ENCODE measurements at regions not wholly inside any gene's neighbourhood (a gene's known extent, or its start where the extent isn't known, plus 50 kb on each side); places are given as distances from the start of the nearest gene placed in this dataset.

- DNase-seq: no peak
These were observed 202.3 kb downstream of the NUAK1 start for GRCh38 chr12:105936496-105936895.

DNA sequence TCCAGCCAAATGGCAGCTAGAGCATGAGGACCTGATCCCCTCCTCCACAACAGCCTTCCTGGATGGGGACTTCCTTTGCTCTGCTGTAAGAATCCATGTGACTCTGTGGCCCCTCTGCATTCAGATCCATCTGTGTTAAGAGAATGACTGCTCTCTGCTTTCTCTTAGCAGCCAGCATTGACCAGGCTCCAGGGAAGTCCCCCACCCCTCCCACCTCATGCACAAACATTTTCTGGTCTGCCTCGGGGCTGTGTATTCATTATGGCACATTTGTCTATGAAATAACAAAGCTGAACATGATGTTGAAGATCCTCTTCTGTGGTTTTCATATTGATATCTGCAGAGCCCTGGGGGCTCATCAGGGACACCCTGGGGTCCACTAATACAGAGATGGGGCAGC lies 201.7 kb downstream of the NUAK1 start:
- no peak for DNase-seq

- DNase-seq: no peak
These were observed 199.5 kb downstream of the NUAK1 start for GRCh38 chr12:105939181-105939721.

DNA sequence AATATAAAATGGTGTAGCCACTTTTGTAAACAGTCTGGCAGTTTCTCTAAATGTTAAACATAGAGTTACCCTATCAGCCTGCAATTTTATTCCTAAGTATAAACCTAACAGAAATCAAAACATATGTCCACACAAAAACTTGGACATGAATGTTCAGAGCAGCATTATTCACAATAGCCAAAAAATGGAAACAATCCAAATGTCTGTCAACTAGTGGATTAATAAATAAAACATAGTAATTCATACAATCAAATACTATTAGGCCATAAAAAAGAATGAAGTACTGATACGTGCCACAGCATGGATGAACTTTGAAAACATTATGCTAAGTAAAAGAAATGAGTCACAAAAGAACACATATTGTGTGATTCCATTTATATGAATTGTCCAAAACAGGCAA lies 196.5 kb downstream of the NUAK1 start:
- no peak for DNase-seq

DNA sequence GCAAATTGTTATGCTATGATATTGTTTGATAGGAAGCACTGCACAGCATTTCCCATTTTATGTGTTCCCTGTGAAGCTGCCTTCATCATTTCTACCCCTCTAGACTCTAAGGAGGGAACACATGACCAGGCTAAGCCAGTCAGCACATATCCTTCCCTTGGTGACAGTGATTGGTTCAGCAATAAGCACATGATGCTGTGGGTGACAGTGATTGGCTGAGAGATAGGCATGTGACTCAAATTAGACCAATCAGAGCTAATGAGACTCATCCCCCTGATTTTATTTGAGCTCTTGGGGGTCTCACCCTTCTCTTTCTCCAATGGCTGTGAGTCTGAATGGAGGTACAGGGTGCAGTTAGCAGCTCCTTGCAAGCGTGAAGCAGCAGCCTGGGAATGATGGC lies 195.2 kb downstream of the NUAK1 start:
- no peak for DNase-seq

DNA sequence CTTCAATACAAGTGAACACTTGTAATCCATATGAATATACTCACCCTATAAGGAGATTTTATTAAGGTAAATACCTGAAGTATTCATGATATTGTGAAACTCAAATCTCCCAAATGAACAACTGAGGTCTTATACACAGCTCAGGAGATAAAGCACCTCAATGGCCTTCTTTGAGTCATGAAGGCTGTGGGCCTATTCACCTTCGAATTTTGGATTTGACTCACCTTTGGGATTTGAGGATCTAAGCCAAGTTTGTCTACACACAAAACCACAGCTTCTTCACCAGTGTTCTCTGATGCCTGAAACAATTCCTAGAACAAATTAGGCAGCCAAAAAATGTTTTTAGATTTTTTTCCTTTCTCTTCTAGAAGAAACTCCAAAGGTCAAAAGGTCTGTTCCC lies 194.1 kb downstream of the NUAK1 start:
- DNase-seq: no peak

GRCh38 chr12:105945880-105946279 lies 192.9 kb downstream of the NUAK1 start:
- DNase-seq: no peak

- DNase-seq: no peak
These were observed 192.3 kb downstream of the NUAK1 start for GRCh38 chr12:105946493-105946901.

- no peak for DNase-seq
These were observed 190.8 kb downstream of the NUAK1 start for GRCh38 chr12:105947906-105948305.

- no peak for DNase-seq
These were observed 190.4 kb downstream of the NUAK1 start for GRCh38 chr12:105948331-105948730.

GRCh38 chr12:105949391-105949790 lies 189.4 kb downstream of the NUAK1 start:
- no peak for DNase-seq

DNA sequence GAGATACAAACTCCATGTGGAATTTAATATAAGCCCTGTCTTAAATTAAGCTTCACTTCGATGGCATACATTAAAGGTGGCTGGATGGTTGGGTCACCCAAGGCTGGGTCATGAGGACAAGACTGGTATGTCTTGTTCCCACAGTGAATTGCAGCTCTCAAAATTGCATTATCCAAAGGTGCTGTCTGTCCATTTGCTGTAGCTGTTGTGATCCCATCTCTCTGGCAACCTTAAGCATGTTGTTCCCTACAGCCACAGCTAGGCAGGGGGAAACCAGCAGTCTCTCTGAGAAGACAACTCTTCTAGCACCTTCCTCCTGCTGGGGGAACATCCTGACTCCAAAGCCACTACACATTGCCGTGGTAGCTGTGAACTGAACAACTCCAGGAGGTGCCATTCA lies 187.0 kb downstream of the NUAK1 start:
- no peak for DNase-seq

- DNase-seq: no peak
These were observed 183.5 kb downstream of the NUAK1 start for GRCh38 chr12:105954951-105955931.

- no peak for DNase-seq
These were observed 182.8 kb downstream of the NUAK1 start for GRCh38 chr12:105955976-105956375.

GRCh38 chr12:105956662-105957457 lies 181.9 kb downstream of the NUAK1 start:
- peak; percentile 65 for DNase-seq

- no peak for DNase-seq
These were observed 178.3 kb downstream of the NUAK1 start for GRCh38 chr12:105960319-105961083.

- no peak for DNase-seq
These were observed 176.7 kb downstream of the NUAK1 start for GRCh38 chr12:105961821-105962671.

- DNase-seq: no peak
These were observed 171.5 kb downstream of the NUAK1 start for GRCh38 chr12:105967038-105967776.

- no peak for DNase-seq
These were observed 170.7 kb downstream of the NUAK1 start for GRCh38 chr12:105968025-105968424.

GRCh38 chr12:105970885-105971284 lies 167.9 kb downstream of the NUAK1 start:
- no peak for DNase-seq

DNA sequence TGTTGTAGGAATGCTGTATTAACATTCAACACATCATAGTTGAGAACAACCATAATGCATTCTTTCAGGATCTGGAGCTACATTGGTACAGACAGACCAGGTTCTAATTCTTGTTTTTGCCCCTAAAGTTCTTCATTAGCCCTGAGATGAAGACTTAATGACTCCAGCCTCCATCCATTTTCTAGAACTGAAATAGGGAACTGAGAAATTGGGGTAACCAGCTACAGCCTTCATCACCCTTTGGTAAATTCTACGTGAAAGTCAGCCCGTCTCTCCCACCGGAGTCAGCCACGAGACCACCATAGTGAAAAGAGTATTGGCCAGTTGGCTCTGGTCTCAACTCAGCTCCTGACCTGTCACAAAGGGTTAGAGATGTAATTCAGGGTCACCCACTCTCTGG lies 164.0 kb downstream of the NUAK1 start:
- no peak for DNase-seq

All from NCI-H82 (cell line).